AML-193 (cell line): ENCODE measurements at regions not wholly inside any gene's neighbourhood (a gene's known extent, or its start where the extent isn't known, plus 50 kb on each side); places are given as distances from the start of the nearest gene placed in this dataset.

Experiments used
- DNase-seq, 2 experiments: peaks; one replicate each; lab custom pipeline; 2025; lab: John Stamatoyannopoulos, UW

DNA sequence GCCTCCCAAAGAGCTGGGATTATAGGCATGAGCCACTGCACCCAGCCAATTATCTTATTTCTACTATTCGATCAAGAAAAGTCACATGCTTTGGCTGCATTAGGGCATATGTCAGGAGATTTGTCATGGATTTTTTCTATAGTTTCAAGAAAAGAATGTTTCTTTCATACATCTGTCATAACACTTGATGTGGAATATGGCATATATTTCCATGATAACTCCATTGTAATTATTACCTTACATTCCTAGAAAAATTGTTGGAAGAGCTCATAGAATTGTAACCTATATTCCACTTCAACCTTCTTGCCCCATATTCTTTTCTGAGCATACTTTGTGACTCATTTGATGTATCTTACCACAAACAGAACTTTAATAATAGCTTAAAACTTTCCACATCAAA, 740.9 kb upstream of the FLRT2 start:
- DNase-seq: no peak

DNA sequence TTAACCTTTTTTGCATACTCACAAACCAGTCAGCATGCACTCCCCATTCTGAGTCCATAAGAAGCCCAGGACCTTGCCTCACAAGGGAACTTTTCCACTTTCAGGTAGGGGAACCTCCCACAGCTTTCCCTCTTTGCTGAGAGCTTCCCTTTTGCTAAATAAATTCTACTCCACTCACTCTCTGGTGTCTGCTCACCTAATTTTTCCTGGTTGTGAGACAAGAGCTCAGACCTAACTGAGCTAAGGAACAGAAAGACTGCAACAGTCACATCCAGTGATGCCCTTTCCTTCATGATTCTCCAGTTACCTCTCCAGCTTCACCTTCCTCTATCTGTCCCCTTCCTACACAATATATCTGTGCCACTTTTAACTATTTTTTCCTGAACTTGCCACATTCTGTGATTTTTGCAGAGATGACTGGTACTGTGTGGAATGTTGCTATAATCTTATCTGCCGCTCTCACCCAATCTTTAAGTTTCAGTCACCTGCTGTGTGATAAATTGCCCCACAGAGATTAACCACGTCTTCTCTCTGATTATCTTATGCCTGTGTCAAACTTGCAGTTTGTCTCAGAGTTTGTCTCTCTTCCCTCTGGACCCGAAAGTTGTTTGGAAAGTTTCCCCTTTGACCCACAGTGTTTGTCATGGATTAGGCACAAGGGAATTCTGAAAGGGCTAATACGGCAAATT, 737.1 kb upstream of the FLRT2 start:
- DNase-seq: no peak

DNA sequence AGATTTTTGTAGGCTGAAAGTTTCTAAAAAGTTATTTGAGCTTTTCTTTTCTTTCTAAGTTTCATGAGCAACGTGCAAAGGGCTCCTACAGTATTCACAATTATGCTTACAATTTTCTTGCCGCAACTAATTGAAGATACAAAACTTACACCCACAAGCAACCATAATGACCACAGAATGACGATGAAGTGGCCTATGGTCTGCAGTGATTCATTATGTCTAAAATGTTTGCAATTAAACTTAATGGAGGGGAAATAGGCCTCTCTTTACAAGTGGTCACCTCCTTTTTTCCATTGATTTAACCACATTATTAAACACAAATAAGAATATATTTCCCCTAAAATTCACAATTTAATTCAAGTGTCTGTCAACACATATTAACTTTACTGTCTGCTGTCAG, 732.6 kb upstream of the FLRT2 start:
- DNase-seq: no peak

DNA sequence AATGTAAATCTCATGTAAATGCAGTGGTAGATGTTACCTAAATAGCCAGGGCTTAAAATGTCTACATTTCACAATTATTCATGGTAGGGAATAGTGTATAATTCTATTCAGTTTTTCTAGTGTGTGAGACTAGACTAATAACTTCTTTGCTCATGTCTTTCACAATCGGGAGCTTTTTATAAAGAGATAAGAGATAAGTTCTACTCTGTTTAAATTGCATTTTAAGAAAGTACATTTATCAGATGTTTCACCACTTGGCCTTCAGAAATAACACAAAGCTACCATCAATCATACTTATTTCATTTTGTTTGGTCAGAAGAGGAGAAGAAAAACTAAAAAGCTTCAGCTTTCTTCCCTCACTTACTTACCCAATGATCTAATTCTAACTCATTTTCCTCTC, 725.5 kb upstream of the FLRT2 start:
- DNase-seq: no peak

DNA sequence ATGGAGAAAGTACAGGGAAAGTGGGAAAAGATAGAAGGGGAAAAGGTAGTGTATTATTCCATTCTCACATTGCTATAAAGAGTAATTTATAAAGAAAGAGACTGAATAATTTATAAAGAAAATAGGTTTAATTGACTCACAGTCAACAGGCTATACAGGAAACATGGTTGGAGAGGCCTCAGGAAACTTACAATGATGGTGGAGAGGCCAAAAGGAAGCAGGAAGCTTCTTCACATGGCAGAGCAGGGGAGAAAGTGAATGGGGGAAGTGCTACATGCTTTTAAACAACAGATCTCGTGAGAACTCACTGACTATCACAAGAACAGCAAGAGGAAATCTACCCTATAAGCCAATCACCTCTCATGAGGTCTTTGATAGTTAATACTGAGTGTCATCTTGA, 725.0 kb upstream of the FLRT2 start:
- DNase-seq: no peak

DNA sequence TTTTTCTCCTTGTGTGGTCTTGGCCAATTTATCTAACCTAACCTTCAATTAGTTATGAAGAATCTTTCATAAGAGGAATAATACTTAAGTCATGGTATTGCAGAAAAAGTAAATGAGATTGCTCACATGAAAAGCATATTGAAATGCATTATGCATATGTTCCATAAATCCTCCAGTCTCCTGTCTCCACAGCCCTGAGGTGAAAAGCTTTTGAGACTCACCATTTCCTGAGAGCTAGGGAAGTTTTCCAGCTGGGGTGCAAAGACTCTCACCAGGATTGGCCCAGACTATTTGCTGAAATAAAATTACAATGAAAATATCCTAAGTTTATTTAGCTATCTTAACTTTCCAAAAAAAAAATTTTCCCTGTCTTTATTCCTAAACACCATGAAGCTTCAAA, 723.8 kb upstream of the FLRT2 start:
- no peak for DNase-seq

DNA sequence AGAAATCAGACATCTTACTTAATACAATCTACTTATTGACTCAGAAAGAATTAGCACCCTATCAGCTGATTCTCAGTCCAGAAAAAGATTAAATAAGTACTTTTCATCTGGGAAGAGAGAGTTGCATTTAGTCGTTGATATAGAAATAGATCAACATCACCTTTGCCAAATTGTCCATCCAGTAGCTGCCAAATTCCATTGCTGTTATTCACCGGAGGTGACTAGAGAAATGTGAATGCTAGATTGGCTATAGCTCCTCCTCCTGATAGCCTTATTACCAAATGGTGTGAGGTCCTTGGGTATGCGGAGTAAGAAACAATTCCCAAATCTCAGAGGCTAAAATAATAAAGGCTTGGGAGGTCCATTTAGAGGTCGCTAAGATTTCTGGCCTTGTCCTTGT, 723.3 kb upstream of the FLRT2 start:
- DNase-seq: no peak

DNA sequence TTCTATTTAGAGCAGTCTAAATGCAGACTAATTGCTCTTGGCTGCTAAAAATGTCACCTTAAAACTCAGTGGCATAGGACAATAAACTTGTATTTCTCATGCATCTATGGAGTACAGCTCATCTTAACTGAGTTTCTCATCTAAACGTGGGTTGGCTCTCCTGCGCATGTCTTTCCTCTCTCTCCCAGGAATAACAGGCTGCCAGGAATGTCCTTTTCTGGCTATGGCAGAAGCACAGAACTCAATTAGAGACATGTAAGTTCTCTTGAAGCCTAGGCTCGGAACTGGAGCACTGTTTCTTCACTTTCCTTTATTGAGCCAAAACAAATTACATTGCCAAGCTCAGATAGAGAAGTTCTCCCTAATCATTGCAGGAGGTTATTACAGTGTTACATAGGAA, 722.3 kb upstream of the FLRT2 start:
- no peak for DNase-seq

DNA sequence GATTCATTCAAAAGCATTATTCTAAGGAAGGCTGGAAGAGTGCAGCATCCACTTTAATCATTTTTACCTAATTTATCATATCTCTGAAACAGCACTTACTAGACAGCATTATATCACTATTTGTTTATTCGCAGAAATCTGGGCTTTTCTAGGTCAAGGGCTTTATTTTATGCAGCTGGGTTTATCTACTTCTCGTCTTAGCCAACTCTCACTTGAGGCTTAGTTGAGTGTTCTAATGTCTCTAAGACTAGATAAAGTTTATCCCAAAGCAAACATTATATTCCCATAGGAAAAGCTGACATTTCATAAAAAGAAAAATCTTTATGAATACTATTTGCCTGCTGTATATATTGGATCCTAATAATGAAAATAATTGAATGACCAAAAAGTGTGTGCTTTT, 720.8 kb upstream of the FLRT2 start:
- no peak for DNase-seq

DNA sequence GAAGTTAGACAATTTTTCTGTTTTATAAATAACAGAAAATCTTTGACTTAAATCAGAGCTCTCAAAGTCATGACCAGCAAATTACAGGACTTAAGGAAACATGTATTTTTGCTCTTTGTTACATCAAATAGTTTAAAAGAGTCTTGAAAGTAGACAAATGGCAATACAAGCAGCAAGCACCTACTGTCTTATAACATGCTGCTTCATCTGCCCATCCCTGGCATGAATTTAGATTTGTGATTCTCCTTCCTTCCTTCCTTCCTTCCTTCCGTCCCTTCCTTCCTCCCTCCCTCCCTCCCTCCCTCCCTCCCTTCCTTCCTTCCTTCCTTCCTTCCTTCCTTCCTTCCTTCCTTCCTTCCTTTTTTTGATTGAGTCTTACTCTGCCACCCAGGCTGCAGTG, 715.6 kb upstream of the FLRT2 start:
- no peak for DNase-seq

DNA sequence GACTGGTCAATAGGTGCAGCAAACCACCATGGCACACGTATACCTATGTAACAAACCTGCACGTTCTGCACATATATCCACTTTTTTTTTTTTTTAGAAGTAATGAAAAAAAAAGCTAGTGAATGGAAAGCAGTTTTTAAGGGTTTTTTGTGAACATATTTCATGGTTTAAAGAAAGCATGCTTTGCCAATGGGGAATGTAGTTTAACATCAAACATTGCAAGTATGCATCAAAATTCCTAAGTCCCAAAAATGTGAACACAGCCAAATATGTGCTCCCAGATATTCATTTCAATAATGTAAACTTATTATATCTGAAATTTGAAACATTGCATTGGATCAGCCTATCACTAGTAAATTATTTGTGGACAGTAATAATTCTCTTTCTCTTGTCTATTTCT, 710.4 kb upstream of the FLRT2 start:
- DNase-seq: no peak

DNA sequence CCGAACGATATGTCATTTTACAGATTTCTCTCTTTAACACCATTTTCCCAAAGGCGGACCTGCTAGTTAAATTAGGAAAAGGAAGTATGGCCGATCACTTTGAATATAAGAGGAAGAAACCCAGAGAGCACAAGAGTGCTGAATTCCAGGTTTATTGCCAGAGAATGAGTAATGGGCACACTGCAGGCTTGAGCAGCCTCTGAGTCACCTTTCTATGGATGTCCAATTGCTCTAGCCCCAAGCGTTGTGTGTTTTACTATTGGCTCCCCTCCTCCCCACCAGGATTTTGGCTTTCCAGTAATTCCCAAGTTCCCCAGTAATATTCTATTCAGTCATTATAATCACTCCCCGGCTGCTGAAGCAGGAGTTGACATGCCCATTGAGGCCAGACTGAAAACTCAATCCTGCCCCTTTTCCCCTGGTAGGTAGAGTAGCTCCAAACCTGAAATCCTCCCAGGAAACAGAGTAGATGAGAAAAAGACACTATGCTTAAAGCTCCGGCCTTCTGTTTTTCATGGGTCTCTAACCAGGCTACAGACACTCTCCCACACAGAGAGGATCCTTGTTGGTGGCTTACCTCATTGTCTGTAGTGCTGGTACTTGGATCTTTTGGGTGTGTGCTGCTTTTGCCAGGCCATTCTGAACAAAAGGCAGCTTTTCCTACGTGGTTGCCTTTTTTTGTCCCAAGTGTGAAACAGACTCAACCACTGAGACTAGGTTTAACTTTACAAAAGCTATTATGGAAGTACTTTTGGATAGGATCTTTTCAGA, 704.3 kb upstream of the FLRT2 start:
- DNase-seq: no peak

DNA sequence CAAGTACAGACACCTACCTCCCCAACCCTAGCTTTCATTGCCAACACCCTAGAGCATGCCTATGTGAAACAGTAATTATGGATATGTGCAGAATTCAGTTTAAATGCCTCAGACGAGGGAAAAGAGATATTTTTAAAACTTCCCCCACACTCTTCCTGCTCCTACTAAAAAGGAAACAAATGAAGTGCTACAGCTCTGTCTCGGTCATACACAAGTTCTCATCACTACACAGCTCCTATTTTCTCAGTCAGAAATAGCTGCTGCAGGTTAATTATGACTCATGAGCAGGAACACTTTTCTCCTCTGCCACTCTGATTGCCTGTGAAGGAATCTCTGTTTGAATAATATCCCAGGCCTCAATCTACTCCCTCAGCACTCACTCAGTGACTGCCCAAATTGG, 703.6 kb upstream of the FLRT2 start:
- no peak for DNase-seq

DNA sequence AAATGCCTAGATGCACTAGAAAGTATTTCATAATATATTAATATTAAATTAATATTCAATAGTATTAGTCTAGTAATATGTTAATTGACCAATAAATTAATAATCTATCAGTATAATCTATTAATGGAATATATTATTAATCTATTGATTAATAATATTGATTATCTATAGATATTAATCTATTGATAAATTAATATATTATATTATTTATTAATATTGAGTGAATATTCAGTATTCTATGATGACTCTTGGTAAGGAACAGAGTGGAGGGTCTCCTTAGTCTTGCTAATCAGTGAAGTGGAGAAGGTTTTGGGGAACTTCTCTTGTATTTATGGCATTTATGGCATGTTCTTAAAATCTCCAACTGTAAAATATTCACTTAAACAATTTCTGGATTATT, 679.3 kb upstream of the FLRT2 start:
- no peak for DNase-seq

DNA sequence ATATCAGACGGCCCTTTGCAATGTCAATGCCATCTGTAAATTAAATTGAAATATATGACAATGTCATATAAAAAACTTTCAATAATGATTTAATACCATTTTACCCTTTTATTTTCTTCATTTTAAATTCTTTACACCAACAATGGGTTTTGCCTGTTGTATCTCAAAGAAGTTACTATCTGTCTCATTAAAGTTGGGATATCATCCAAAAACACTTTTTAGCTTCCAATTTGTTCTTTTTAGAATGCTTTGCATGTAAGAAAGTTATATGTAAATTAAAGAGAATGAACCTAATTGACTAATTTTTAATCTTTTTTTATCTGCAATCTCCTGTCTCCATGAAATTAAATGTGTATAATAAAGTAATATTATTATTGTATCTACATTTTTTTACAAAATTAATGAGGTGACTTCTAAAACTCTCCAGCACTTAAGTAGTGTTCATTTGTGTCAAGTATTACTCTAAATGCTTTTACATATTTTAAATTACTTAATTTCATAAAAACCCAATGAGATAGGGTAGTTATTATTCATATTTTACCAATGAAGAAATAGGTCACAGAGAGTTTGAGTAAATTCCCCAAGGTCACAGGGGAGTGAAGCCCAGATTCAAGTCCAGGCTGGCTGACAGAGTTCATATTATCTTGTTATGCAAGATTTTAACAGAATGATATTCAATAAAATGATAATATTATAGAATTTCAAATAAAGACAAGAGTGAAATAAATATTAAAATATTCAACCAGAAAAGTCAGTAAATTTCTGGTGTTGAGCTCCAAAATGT, 673.0 kb upstream of the FLRT2 start:
- DNase-seq: no peak

DNA sequence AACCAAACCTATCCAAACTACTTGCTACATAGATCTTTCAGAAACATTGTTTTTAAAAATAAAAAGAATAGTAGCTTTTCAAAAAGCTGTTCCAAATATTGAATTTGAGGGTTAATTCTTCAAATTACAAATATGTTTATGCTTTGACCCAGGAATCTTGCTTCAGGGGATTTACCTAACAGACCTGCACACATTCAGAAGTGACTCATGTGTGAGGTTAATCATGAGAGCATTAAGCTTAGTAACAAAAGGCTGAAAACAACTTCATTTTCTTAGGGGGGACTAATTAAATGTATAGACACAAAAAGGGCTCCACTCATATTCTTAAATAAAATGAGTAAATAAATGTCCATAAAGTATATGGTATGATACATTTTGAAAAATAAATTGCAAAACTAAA, 672.4 kb upstream of the FLRT2 start:
- DNase-seq: no peak

DNA sequence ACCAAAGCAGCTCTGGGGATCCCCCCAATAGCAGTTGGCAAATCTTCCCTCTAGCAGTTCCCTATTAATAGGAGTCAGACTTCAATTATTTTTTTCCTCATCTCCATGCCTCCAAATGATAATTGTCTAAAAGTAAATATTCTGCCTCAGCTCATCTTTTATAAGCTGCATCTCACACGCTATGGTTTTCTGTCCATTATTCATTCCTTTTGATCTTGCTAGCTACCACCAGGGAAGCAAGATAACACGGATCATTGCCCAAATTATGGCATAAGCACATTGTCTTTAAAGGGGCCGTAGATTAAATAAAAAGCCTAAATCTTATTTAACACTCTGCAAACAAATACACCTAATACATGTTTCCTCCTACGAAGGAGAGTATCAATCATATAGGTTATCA, 670.8 kb upstream of the FLRT2 start:
- DNase-seq: no peak

DNA sequence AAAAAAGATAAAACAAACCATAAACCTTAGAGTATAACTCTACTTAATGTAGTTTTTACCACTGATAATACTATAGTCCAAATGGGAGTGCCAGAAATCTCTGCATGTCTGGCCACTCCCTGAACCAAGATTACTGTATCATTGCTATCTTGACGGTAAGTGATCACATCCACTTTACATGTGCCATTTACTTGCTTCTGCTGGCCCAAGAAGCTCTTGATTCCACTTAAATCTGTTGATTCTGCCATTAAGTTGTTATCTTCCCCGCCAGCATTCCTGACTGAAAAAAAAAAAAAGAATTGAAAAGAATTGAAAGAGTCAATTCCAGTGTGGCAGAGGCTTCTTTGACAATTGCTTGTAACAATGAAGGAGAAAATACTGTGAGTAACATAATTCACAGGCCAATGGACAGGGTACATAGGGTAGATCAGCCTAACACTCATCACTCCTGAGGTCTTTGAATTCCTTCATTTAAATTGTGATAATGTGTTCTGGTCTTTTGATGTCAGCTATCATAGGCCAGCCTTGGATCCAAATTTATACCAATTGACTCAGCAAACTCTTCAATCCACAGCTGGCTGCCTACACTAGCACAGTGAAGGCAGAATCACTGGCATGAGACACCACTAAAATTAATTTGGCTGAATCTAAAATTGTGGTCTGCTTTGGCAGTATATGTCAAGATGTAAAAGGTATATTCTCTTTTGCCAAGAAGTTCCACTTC, 665.2 kb upstream of the FLRT2 start:
- no peak for DNase-seq

DNA sequence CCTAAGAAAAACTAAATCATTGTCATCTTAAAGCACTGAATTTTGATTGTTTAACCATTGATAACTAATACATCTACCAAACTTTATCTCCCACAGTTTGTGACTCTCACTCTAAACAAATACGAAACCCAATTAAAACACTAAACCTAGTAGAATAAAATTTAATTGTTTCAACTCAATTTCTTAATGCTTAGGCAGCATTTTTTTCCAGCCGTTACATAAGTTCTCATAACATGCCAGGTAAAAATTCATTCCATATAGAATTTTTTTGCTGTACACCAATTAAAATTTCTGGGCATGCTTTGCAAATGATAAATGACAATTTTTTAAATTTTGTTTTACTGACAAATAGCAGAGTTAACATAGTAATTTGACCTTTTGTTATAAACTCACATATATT, 658.2 kb upstream of the FLRT2 start:
- DNase-seq: no peak

DNA sequence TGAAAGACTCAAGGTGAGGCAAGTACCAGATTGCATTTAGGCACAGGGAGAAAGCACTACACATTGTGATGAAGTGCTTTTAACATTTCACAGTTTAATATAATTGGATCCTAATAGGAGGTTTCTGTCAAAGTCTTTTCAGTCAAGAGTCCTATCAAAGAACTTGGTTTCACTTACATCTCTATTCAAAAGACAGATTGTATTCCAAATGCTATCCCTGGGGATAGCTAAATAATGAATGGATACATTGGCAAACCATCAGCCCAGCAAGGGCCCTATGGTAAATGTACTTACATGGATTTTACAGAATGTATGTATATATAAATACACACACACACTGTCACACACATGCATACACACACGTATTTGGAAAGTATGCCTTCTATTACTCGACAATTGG, 655.5 kb upstream of the FLRT2 start:
- no peak for DNase-seq

DNA sequence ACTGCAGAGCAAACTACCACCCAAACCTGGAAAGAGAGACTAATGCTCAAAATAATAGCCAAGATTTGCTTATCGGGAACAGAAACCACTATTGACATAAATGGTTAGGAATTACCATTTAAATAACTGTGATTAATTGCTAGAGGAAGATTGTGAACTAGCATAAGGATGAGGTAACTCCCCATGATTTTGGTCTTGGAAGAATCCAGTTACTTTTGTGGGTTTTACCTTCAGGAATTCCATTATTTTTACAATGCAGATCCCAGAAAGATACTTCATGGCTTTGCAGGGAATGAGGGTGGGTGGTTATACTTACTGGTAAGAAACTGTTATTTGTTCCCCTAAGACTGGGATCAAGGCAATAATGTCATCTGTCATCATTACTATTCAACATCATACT, 652.9 kb upstream of the FLRT2 start:
- DNase-seq: no peak

DNA sequence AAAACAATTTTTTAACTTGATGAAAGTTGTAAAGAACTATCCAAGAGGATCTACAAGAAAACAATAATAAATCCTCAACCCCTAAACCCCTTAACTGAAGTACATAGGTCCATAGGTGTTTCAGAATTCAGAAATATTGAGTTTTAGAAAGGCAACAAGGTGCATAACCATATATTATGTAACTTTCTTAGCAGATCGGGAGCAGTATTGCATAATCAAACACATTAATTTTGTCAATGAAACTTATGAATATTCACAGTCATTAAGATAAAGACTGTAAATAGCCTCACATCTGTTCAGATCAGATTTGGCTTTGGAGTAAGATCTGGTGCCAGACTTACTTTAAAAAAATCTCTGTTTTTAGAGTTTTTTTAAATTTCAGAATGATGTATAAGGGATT, 647.1 kb upstream of the FLRT2 start:
- DNase-seq: no peak

DNA sequence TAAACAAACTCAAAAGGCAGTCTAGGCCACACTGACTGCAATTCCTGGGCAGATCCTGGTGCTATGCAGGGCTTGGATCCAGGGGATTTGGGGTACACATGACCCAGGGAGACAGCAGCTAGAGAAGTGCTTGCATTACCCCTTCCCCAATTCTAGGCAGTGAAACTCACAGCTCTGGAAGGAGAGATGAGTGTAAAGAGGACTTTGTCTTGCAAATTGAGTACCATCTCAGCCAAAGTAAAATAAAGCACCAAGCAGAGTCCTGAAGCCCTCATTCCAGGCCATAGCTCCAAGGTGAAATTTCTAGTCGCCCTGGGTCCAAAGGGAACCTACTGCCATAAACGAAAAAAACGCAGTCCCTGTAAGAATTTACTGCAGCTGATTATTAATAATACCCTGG, 644.9 kb upstream of the FLRT2 start:
- DNase-seq: no peak
